HUES6 (cell line): ENCODE measurements at regions not wholly inside any gene's neighbourhood (a gene's known extent, or its start where the extent isn't known, plus 50 kb on each side); places are given as distances from the start of the nearest gene placed in this dataset.

ENCODE experiments used
- H3K27ac ChIP-seq: 2 replicates; pipeline ENCODE4 v1.7.0; 2013; ENCODE audit warnings: low read depth, mild to moderate bottlenecking, low read length, inconsistent platforms
- H3K27me3 ChIP-seq: 2 replicates; pipeline ENCODE4 v1.6.1; 2013; ENCODE audit warnings: low read length; ENCODE audit not compliant: control insufficient read depth, insufficient read depth
- H3K36me3 ChIP-seq: 2 replicates; pipeline ENCODE4 v1.6.1; 2013; ENCODE audit warnings: low read length; ENCODE audit not compliant: control insufficient read depth, insufficient read depth
- H3K4me1 ChIP-seq: 2 replicates; pipeline ENCODE4 v1.6.1; 2013; ENCODE audit warnings: low read length; ENCODE audit not compliant: control insufficient read depth, insufficient read depth
- H3K4me3 ChIP-seq: 2 replicates; pipeline ENCODE4 v1.5.1; 2013; ENCODE audit warnings: low read depth, low read length
- H3K9ac ChIP-seq: one replicate; pipeline ENCODE4 v1.6.1; 2013; ENCODE audit warnings: mild to moderate bottlenecking, low read length
- H3K9me3 ChIP-seq: 2 replicates; pipeline ENCODE4 v1.6.1; 2013; ENCODE audit warnings: low read depth, low read length; ENCODE audit not compliant: control insufficient read depth, insufficient read depth

DNA sequence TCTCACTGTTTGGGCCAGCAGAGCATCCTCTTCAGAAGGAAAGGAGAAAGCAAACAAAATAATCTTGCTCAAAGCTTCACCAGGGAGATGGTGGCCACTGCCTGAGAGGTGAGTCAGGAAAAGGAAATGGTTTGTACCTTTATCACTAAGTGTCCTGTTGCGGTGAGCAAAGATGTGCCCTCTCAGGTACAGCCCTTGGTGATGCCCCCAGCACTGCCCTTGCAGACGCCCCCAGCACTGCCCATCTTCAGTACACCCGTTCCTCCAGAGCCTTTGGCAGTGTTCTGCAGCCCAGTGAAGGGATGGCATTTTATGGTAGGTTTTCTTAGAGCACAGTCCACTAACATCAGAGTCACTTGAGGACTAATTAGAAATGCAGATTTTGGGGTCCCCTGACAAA lies 92.3 kb downstream of the ZNF621 start:
- Histone ChIP-seq H3K27ac (no peak overlapping the region), H3K4me1 (peaks cover 28% of the 10 kb centered on the region), H3K9ac (no peak overlapping the region), H3K9me3 (no peaks in the 10 kb centered on the region), H3K36me3 (no peaks in the 10 kb centered on the region), H3K27me3 (no peaks in the 10 kb centered on the region; the same call in 1 of the 2 replicates), H3K4me3 (no peak overlapping the region)

DNA sequence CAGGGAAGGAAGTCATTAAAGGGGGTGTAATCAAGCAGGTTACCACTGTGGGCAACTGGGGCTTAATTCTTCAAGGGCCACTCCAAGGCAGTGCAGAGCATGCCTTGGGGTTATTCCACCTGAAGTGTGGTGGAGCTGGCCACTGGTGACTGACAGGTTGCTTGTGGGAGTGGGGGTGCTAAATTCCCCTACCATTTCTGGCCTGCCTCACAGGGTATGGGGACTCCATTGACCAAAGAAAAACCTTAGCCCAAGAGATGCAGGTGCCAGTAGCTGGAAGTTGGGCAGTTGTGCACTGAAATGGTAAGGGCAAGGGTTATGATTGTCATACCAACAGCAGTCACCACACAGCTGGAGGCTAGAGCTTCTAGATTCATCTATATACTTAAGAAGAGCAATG lies 93.4 kb downstream of the ZNF621 start:
- Histone ChIP-seq H3K27me3 (no peaks in the 10 kb centered on the region; the same call in 1 of the 2 replicates), H3K9me3 (0 out of 2 replicates have a peak, but pooled peaks cover 2% of the 10 kb centered on the region), H3K4me3 (no peak overlapping the region), H3K27ac (no peak overlapping the region), H3K4me1 (peaks cover 18% of the 10 kb centered on the region), H3K9ac (no peak overlapping the region), H3K36me3 (no peaks in the 10 kb centered on the region)

DNA sequence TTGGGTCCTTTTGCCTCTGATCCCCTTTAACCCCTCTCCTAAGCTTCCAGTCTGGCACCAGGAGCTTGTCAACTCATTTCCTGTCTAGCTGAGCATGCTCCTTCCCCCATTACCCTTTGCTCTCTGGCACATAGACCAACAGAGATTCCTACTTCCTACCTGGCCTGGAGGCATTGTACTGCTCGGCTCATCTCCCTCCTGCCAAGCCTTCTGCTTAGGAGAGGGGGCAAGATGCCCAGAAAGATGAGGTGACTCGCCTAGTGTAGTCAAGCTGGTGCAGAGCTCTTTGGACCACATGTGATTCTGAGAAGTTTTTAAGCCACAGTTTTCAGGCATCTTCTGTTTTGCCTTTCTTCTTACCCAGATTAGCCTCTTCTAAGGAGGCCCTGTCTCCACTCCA lies 95.4 kb downstream of the ZNF621 start:
- no peak overlapping the region for H3K4me3 ChIP-seq
- peaks cover 7% of the 10 kb centered on the region for H3K4me1 ChIP-seq
- no peak overlapping the region for H3K9ac ChIP-seq
- no peak overlapping the region for H3K27ac ChIP-seq
- peaks cover 6% of the 10 kb centered on the region; the same call in 1 of the 2 replicates for H3K9me3 ChIP-seq
- no peaks in the 10 kb centered on the region for H3K36me3 ChIP-seq
- no peaks in the 10 kb centered on the region; the same call in 1 of the 2 replicates for H3K27me3 ChIP-seq

DNA sequence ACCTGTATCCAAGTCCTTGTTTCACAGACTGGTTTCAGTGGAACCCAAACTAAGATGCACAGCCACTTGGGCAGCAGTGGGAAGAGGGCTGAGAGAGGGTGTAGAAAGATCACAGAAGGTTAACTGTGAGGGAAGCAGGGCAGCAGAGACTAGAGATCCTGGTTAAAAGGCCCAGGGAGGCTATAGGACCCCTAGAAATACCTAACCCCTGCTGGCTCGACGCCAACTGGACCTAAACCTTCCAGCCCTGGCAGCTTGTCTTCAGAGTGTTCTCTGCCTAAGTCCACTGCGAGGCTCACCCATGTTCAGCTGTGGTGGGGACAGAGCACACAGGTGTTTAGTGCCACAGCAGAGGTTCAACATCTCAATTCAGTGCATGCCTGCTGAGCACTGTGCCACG lies 96.5 kb downstream of the ZNF621 start:
- H3K9ac ChIP-seq, result no peak overlapping the region
- peaks cover 6% of the 10 kb centered on the region; the same call in 1 of the 2 replicates for H3K9me3 ChIP-seq
- H3K4me1 ChIP-seq, result peaks cover under 1% of the 10 kb centered on the region; the same call in 1 of the 2 replicates
- H3K27me3 ChIP-seq, result no peaks in the 10 kb centered on the region
- H3K4me3 ChIP-seq, result no peak overlapping the region
- H3K27ac ChIP-seq, result no peak overlapping the region
- H3K36me3 ChIP-seq, result no peaks in the 10 kb centered on the region

DNA sequence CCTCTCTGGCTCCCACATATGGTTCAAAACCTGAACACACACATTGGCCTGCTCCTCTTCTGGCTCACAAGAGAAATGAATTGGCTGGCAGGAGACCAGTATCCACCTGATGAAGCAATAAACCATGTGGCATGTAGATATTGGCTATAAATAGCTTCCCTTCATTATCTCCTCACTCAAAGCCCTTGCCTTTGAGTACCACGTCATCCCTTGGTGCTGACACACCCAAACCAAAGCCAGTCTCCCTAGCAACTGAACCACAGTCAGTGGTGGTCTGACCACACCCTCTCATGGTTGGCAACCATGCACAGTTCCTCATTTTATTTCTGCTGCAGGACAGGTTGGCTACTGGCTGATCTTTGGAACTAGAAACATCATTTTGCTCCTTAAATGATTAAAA lies 98.8 kb downstream of the ZNF621 start:
- H3K27ac ChIP-seq, result no peak overlapping the region
- H3K9ac ChIP-seq, result no peak overlapping the region
- no peak overlapping the region for H3K4me3 ChIP-seq
- no peaks in the 10 kb centered on the region for H3K4me1 ChIP-seq
- peaks cover 15% of the 10 kb centered on the region for H3K9me3 ChIP-seq
- H3K27me3 ChIP-seq, result no peaks in the 10 kb centered on the region
- H3K36me3 ChIP-seq, result no peaks in the 10 kb centered on the region

DNA sequence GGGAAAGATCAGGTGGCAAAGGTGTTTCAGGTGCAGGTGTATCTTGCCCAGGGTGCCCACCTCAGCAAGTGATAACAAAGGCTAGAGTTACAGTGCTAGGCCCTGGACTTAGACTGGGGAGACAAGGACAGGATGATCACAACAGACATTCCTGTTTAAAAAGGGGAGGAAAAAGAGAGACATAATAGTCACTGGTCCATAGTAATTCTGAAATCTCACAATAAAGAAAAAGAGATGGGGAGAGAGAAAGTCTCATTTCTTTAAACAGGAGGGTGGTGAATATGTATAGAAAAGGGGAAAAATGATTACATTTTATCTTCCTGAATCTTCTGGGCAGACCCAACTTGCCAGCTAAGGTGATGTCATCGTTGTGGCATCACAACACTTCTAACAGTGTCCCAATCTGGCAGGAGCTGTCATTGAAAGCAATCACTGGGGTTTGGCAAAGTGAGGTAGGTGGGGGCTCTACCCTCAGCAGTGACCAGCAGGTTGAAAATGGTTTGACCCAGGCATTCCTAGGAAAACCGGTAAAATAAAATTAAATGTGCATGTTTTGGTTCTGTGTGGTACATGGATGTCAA lies 99.5 kb downstream of the ZNF621 start:
- Histone ChIP-seq H3K9ac (no peak overlapping the region), H3K4me1 (no peaks in the 10 kb centered on the region), H3K9me3 (peaks cover 22% of the 10 kb centered on the region), H3K36me3 (no peaks in the 10 kb centered on the region), H3K27me3 (no peaks in the 10 kb centered on the region), H3K4me3 (no peak overlapping the region), H3K27ac (no peak overlapping the region)

DNA sequence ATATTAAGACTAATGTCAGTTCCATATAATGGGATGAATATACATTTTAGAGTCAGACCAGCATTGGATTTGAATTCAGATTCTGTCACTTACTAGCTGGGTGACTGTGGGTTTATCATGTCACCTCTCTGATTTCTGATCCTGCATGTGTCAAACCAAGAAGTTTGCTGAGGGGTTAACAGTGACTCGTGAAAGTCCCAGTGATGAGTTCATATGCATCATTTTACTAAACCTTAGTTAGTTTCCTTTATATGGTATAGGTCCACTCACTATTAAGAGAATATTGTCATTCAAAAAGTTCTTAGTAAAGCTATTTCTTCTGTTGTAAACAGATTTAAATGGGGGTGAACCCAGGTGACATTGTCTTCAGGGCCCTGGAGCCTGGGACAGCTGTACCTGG lies 102.3 kb downstream of the ZNF621 start:
- H3K36me3 ChIP-seq, result no peaks in the 10 kb centered on the region
- no peak overlapping the region for H3K27ac ChIP-seq
- H3K27me3 ChIP-seq, result no peaks in the 10 kb centered on the region
- H3K9ac ChIP-seq, result no peak overlapping the region
- H3K9me3 ChIP-seq, result peaks cover 36% of the 10 kb centered on the region
- H3K4me1 ChIP-seq, result no peaks in the 10 kb centered on the region
- H3K4me3 ChIP-seq, result no peak overlapping the region

DNA sequence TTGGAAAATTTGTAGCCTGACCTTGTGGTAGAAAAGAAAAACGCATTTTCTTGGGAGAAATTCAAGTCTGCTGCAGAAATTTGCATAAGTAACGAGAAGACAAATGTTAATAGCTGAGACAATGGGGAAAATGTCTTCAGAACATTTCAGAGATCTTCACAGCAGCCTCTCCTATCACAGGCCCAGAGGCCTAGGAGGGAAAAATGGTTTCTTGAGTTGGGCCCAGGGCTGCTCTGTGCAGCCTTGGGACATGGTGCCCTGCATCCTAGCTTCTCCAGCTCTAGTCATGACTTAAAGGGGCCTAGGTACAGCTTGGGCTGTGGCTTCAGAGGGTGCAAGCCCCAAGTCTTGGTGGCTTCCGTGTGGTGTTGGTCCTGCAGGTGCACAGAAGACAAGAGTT lies 104.2 kb downstream of the ZNF621 start:
- Histone ChIP-seq H3K36me3 (no peaks in the 10 kb centered on the region), H3K9ac (no peak overlapping the region), H3K27ac (no peak overlapping the region), H3K9me3 (peaks cover 30% of the 10 kb centered on the region), H3K4me1 (no peaks in the 10 kb centered on the region), H3K4me3 (no peak overlapping the region), H3K27me3 (no peaks in the 10 kb centered on the region)

DNA sequence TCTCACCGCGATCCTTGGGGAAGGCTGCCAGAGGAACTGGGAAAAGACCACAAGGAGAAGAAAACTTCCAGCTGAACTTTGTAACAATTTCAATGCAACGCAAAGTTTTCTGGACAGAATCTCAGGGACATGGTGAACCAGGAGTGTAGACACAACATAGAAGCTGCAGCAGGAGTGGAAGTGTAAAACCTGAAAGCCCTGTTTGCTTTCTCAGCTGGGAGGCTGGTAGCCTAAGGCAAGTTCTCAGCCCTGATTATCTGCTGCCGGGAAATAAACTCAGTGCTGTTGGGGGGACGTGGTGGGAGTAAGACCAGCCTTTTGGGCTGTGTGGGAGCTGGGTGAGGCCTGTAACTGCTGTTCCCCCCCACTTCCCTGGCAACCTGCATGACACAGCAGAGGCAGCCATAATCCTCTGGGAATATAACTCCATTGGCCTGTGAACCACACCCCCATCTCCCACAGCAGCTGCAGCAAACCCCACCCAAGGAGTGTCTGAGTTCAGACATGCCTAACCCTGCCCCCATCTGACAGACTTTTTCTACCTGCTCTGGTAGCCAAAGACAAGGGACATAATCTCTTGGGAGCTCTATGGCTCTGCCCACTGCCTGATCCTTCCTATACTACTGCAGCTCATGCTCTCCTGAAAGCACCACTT lies 106.7 kb downstream of the ZNF621 start:
- Histone ChIP-seq H3K4me3 (no peak overlapping the region), H3K9me3 (peaks cover 30% of the 10 kb centered on the region), H3K36me3 (no peaks in the 10 kb centered on the region), H3K27me3 (no peaks in the 10 kb centered on the region), H3K27ac (no peak overlapping the region), H3K4me1 (no peaks in the 10 kb centered on the region), H3K9ac (no peak overlapping the region)

DNA sequence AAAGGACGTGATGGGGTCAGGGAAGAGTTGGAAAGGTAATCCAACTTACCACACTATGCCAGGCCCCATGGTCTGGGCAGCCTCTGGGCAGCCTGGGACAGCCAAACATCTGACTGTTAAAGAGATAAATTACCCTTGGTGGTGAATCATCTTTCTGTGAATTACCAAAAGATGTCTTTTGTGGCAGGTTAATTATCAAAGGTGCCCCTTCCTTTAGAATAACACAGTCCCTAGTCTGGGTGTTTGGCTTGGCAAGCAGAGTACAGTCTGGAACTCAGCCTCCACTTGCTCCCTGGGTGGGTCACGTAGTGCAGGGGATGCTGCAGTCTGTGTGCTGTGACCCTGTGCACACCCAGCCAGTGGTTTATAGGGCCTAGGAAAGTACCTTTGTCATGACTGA lies 113.1 kb downstream of the ZNF621 start:
- Histone ChIP-seq H3K27ac (no peak overlapping the region), H3K27me3 (no peaks in the 10 kb centered on the region), H3K9me3 (no peaks in the 10 kb centered on the region), H3K36me3 (no peaks in the 10 kb centered on the region), H3K4me3 (no peak overlapping the region), H3K9ac (no peak overlapping the region), H3K4me1 (no peaks in the 10 kb centered on the region)

DNA sequence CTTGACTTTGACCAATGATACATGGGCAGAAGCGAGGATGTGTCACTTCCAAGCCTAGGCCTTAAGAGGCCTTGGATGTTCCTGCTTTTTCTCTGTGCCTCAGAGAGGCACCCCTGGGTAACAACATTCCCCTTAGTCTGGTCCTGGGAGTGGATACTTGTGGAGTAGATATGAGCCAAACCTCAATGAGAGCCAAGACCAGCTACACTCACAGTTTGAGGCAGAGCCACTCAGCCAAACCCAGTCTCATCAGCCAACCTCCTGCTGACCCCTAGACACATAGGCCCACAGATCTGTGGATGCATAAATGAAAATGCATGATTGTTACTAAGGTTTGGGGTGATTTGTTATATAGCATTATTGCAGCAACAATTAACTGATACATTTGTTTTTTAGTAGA lies 114.2 kb downstream of the ZNF621 start:
- no peaks in the 10 kb centered on the region for H3K36me3 ChIP-seq
- no peaks in the 10 kb centered on the region for H3K27me3 ChIP-seq
- H3K9me3 ChIP-seq, result no peaks in the 10 kb centered on the region
- H3K9ac ChIP-seq, result no peak overlapping the region
- no peaks in the 10 kb centered on the region for H3K4me1 ChIP-seq
- H3K4me3 ChIP-seq, result no peak overlapping the region
- no peak overlapping the region for H3K27ac ChIP-seq
